ENCODE measurements at regions not wholly inside any gene's neighbourhood (a gene's known extent, or its start where the extent isn't known, plus 50 kb on each side); places are given as distances from the start of the nearest gene placed in this dataset.

DNA sequence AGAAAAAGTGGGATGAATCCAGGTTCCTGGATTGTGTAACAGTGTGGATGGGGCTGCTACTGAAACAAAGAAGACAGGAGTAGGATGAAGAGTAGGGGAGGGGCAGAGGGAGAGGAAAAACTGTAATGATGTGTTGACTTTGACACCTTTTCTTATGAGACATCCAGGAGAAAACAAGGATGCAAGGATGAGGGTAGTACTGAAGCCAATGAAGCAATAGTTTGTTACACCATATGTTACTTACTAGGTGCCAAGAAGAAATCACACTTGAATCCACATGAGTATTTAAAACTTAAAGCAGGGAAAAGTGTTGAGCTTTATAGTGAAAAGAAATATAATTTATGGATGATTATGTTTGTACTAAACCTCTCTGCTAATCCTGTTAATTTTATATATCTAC is 420.6 kb downstream of the ARL4A start:
- Histone ChIP-seq H3K36me3 (ENCODE audit: control insufficient read depth in 1 of 2, insufficient read depth in 2 of 2, low read length in 2 of 2) (no peaks in the 10 kb centered on the region), H3K79me2 (ENCODE audit: insufficient read depth, low read length) (no peaks in the 10 kb centered on the region), H2AFZ (ENCODE audit: low read depth, low read length, poor library complexity, severe bottlenecking) (peak overlapping the region; percentile 32), H3K9me3 (ENCODE audit: control insufficient read depth in 1 of 2, insufficient read depth in 1 of 2, low read depth in 1 of 2, low read length in 2 of 2) (no peaks in the 10 kb centered on the region), H3K27me3 (ENCODE audit: insufficient read depth, low read length) (no peaks in the 10 kb centered on the region), H3K9me2 (ENCODE audit: insufficient read depth) (no peaks in the 10 kb centered on the region), H3K4me3 (replicated peaks in 1 of 2; ENCODE audit: low read depth in 1 of 2, low read length in 2 of 2) (no peak overlapping the region), H3K9ac (ENCODE audit: low read length) (no peak overlapping the region), H3K4me1 (ENCODE audit: control insufficient read depth in 1 of 2, insufficient read depth in 2 of 2, low read length in 2 of 2) (peaks cover 0 to 8% of the 10 kb centered on the region in 2 experiments; a peak in 1 of 4 replicates), H3K4me2 (ENCODE audit: low read length) (no peak overlapping the region), H4K20me1 (ENCODE audit: insufficient read depth) (no peaks in the 10 kb centered on the region), H3K27ac (ENCODE audit: low read depth, low read length) (no peak overlapping the region)
- ATAC-seq: no peak
- DNase-seq (ENCODE audit: low read depth, low spot score): no peak
- ChIA-PET RAD21 (ENCODE audit: low non-redundant PET in 1 of 2, low total read pairs in 2 of 2, uncharacterized antibody in 2 of 2, unreplicated experiment in 2 of 2) (no interaction called here), CTCF (interaction anchor here (1.2 kb wide), 1 partner anchor 421 kb away, joined by 3 read pairs; no protein-coding TSS in a partner anchor), POLR2A (no interaction called here)
- intact Hi-C loops (cut with micrococcal nuclease): no loop called here
- BruUV-seq (replicated peaks): no TSS peak
- no peak for TF ChIP-seq CBX3 (IDR thresholded peaks at IDR 0.05; ENCODE audit: low read depth)
- no peak for TF ChIP-seq ZFX (IDR thresholded peaks at IDR 0.05)
- TF ChIP-seq, protein P1, sequence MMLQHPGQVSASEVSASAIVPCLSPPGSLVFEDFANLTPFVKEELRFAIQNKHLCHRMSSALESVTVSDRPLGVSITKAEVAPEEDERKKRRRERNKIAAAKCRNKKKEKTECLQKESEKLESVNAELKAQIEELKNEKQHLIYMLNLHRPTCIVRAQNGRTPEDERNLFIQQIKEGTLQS (IDR thresholded peaks at IDR 0.05): no peak
- no peak for TF ChIP-seq SRF (IDR thresholded peaks at IDR 0.05; ENCODE audit: low read depth)
- no peak for TF ChIP-seq RAD21 (IDR thresholded peaks at IDR 0.05; ENCODE audit: low read depth)
- TF ChIP-seq, protein P2, sequence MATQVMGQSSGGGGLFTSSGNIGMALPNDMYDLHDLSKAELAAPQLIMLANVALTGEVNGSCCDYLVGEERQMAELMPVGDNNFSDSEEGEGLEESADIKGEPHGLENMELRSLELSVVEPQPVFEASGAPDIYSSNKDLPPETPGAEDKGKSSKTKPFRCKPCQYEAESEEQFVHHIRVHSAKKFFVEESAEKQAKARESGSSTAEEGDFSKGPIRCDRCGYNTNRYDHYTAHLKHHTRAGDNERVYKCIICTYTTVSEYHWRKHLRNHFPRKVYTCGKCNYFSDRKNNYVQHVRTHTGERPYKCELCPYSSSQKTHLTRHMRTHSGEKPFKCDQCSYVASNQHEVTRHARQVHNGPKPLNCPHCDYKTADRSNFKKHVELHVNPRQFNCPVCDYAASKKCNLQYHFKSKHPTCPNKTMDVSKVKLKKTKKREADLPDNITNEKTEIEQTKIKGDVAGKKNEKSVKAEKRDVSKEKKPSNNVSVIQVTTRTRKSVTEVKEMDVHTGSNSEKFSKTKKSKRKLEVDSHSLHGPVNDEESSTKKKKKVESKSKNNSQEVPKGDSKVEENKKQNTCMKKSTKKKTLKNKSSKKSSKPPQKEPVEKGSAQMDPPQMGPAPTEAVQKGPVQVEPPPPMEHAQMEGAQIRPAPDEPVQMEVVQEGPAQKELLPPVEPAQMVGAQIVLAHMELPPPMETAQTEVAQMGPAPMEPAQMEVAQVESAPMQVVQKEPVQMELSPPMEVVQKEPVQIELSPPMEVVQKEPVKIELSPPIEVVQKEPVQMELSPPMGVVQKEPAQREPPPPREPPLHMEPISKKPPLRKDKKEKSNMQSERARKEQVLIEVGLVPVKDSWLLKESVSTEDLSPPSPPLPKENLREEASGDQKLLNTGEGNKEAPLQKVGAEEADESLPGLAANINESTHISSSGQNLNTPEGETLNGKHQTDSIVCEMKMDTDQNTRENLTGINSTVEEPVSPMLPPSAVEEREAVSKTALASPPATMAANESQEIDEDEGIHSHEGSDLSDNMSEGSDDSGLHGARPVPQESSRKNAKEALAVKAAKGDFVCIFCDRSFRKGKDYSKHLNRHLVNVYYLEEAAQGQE (IDR thresholded peaks at IDR 0.05; ENCODE audit: low read depth): no peak
- TF ChIP-seq EGR1 (IDR thresholded peaks at IDR 0.05; ENCODE audit: low read depth): no peak
- TF ChIP-seq, protein P3, sequence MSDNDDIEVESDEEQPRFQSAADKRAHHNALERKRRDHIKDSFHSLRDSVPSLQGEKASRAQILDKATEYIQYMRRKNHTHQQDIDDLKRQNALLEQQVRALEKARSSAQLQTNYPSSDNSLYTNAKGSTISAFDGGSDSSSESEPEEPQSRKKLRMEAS (IDR thresholded peaks at IDR 0.05): no peak
- no peak for TF ChIP-seq ZNF274 (IDR thresholded peaks at IDR 0.05; ENCODE audit: low read depth, low read length)
- TF ChIP-seq POLR2AphosphoS5 (IDR thresholded peaks at IDR 0.05; ENCODE audit: low read depth, low read length): no peak
- TF ChIP-seq YY1 (IDR thresholded peaks at IDR 0.05; ENCODE audit: extremely low read depth, insufficient replicate concordance, low read depth, low read length): no peak
- TF ChIP-seq CEBPB (IDR thresholded peaks at IDR 0.05; ENCODE audit: low read depth): no peak
- no peak for TF ChIP-seq EZH2phosphoT487 (IDR thresholded peaks at IDR 0.05; ENCODE audit: borderline replicate concordance)
- TF ChIP-seq, protein P4, sequence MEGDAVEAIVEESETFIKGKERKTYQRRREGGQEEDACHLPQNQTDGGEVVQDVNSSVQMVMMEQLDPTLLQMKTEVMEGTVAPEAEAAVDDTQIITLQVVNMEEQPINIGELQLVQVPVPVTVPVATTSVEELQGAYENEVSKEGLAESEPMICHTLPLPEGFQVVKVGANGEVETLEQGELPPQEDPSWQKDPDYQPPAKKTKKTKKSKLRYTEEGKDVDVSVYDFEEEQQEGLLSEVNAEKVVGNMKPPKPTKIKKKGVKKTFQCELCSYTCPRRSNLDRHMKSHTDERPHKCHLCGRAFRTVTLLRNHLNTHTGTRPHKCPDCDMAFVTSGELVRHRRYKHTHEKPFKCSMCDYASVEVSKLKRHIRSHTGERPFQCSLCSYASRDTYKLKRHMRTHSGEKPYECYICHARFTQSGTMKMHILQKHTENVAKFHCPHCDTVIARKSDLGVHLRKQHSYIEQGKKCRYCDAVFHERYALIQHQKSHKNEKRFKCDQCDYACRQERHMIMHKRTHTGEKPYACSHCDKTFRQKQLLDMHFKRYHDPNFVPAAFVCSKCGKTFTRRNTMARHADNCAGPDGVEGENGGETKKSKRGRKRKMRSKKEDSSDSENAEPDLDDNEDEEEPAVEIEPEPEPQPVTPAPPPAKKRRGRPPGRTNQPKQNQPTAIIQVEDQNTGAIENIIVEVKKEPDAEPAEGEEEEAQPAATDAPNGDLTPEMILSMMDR (IDR thresholded peaks at IDR 0.05 in 2 of 3, conservative IDR thresholded peaks at IDR 0.05 in 1 of 3; ENCODE audit: borderline replicate concordance in 1 of 3, insufficient read depth in 1 of 3, low read depth in 2 of 3, low read length in 2 of 3): no peak
- TF ChIP-seq, protein P5, sequence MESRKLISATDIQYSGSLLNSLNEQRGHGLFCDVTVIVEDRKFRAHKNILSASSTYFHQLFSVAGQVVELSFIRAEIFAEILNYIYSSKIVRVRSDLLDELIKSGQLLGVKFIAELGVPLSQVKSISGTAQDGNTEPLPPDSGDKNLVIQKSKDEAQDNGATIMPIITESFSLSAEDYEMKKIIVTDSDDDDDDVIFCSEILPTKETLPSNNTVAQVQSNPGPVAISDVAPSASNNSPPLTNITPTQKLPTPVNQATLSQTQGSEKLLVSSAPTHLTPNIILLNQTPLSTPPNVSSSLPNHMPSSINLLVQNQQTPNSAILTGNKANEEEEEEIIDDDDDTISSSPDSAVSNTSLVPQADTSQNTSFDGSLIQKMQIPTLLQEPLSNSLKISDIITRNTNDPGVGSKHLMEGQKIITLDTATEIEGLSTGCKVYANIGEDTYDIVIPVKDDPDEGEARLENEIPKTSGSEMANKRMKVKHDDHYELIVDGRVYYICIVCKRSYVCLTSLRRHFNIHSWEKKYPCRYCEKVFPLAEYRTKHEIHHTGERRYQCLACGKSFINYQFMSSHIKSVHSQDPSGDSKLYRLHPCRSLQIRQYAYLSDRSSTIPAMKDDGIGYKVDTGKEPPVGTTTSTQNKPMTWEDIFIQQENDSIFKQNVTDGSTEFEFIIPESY (IDR thresholded peaks at IDR 0.05; ENCODE audit: extremely low read depth, insufficient replicate concordance, low read length): no peak
- no peak for TF ChIP-seq POLR2A (IDR thresholded peaks at IDR 0.05; ENCODE audit: borderline replicate concordance, extremely low read depth, insufficient read depth, insufficient read length)

All from HCT116 (cell line).